ENCODE measurements at regions not wholly inside any gene's neighbourhood (a gene's known extent, or its start where the extent isn't known, plus 50 kb on each side); places are given as distances from the start of the nearest gene placed in this dataset.

- no peaks in the 10 kb centered on the region for H3K27me3 ChIP-seq
- no peaks in the 10 kb centered on the region for H3K36me3 ChIP-seq
- intact Hi-C loops (cut with DNase I), result no loop called here
- H3K4me1 ChIP-seq, result no peaks in the 10 kb centered on the region
- WGBS, 2 donors, result 42 to 47% methylated on average over 8 of the region's 8 CpGs
- no peak for TF ChIP-seq CTCF (IDR thresholded peaks at IDR 0.05)
- TF ChIP-seq POLR2A (IDR thresholded peaks at IDR 0.05), result no peak
- no peak for DNase-seq
- H3K27ac ChIP-seq, result no peak overlapping the region
- no peak overlapping the region for H3K4me3 ChIP-seq (replicated peaks in 1 of 3)
- H3K9me3 ChIP-seq, result no peaks in the 10 kb centered on the region
Measured at GRCh38 chr4:146029939-146030710, 91.5 kb upstream of the ZNF827 start.

- TF ChIP-seq POLR2A (IDR thresholded peaks at IDR 0.05), result no peak
- no peak for TF ChIP-seq CTCF (IDR thresholded peaks at IDR 0.05)
- no peak overlapping the region for H3K27ac ChIP-seq
- no peaks in the 10 kb centered on the region for H3K9me3 ChIP-seq
- no peaks in the 10 kb centered on the region for H3K36me3 ChIP-seq
- H3K4me1 ChIP-seq, result no peaks in the 10 kb centered on the region
- no peak for DNase-seq
- H3K4me3 ChIP-seq (replicated peaks in 1 of 3), result no peak overlapping the region
- intact Hi-C loops (cut with DNase I), result no loop called here
- 78 to 94% methylated on average over 3 of the region's 3 CpGs for WGBS, 2 donors
- no peaks in the 10 kb centered on the region for H3K27me3 ChIP-seq
Measured at GRCh38 chr4:146029147-146029546, 90.5 kb upstream of the ZNF827 start.

GRCh38 chr4:146027761-146028160 is 89.1 kb upstream of the ZNF827 start:
- DNase-seq, result no peak
- no peak overlapping the region for H3K4me3 ChIP-seq (replicated peaks in 1 of 3)
- H3K27ac ChIP-seq, result no peak overlapping the region
- H3K4me1 ChIP-seq, result no peaks in the 10 kb centered on the region
- H3K9me3 ChIP-seq, result no peaks in the 10 kb centered on the region
- intact Hi-C loops (cut with DNase I), result no loop called here
- H3K27me3 ChIP-seq, result no peaks in the 10 kb centered on the region
- 94 to 100% methylated on average over 1 of the region's 1 CpG for WGBS, 2 donors
- no peak for TF ChIP-seq CTCF (IDR thresholded peaks at IDR 0.05)
- no peak for TF ChIP-seq POLR2A (IDR thresholded peaks at IDR 0.05)
- no peaks in the 10 kb centered on the region for H3K36me3 ChIP-seq

- Histone ChIP-seq H3K27me3 (no peaks in the 10 kb centered on the region), H3K36me3 (no peaks in the 10 kb centered on the region), H3K4me1 (no peaks in the 10 kb centered on the region), H3K27ac (no peak overlapping the region), H3K9me3 (no peaks in the 10 kb centered on the region), H3K4me3 (replicated peaks in 1 of 3) (no peak overlapping the region)
- TF ChIP-seq POLR2A (IDR thresholded peaks at IDR 0.05) (no peak), CTCF (IDR thresholded peaks at IDR 0.05) (no peak)
- intact Hi-C loops (cut with DNase I), result no loop called here
- 60 to 66% methylated on average over 3 of the region's 3 CpGs for WGBS, 2 donors
- no peak for DNase-seq
Measured at GRCh38 chr4:146023334-146023967, 84.8 kb upstream of the ZNF827 start.

- H3K27me3 ChIP-seq, result no peaks in the 10 kb centered on the region
- TF ChIP-seq CTCF (IDR thresholded peaks at IDR 0.05) (no peak), POLR2A (IDR thresholded peaks at IDR 0.05) (no peak)
Measured at GRCh38 chr4:146022541-146022940, 83.9 kb upstream of the ZNF827 start.

More at GRCh38 chr4:146022541-146022940, 83.9 kb upstream of the ZNF827 start:
- Histone ChIP-seq H3K36me3 (no peaks in the 10 kb centered on the region), H3K27ac (no peak overlapping the region), H3K4me1 (no peaks in the 10 kb centered on the region), H3K4me3 (replicated peaks in 1 of 3) (no peak overlapping the region), H3K9me3 (no peaks in the 10 kb centered on the region)
- intact Hi-C loops (cut with DNase I), result no loop called here
- no peak for DNase-seq
